HuH-7 (cell line): ENCODE measurements at regions not wholly inside any gene's neighbourhood (a gene's known extent, or its start where the extent isn't known, plus 50 kb on each side); places are given as distances from the start of the nearest gene placed in this dataset.
"Not testable (repeated sequence)": the region's sequence is repeated elsewhere in the genome, so short reads cannot be mapped to it uniquely, and the experiment has no call there.

Experiments used
- DNase-seq: peaks from one replicate; pipeline ENCODE4 v3.0.0; 2011; ENCODE audit warnings: low spot score

DNA sequence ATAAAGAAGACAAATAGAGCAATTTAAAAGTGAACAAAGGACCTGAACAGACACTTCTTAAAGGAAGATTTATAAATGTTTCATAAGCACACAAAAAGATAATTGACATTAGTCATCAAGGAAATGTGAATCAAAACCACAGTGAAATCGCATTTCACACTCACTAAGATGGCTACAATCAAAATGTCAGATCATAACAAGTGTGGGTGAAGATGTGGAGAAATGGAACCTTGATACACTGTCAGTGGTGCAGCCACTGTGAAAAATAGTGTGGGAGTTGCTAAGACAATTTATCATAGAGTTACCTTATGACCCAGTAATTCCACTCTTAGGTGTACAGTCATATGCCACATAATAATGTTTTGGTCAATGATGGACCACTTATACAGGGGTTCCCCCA is 54.5 kb upstream of the HTR4 start:
- DNase-seq: no peak

DNA sequence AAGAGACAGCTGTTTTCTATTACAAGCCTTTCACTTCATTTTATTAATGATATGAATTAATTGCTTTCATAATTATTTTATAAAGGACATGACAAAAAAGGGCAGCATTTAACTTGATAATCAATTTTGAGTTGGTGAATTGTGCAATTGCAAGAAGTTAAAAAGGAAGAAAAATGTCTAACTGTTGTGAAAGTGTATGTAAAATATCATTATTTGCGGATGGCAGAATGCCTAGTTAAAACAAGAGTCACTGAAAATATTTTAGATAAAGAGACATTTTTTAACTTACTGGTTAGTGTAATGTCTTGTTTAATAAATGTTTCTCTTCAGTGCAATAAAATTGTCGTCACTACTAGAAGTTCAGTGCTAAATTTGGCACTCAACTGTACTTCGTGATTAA is 57.6 kb upstream of the HTR4 start:
- no peak for DNase-seq

DNA sequence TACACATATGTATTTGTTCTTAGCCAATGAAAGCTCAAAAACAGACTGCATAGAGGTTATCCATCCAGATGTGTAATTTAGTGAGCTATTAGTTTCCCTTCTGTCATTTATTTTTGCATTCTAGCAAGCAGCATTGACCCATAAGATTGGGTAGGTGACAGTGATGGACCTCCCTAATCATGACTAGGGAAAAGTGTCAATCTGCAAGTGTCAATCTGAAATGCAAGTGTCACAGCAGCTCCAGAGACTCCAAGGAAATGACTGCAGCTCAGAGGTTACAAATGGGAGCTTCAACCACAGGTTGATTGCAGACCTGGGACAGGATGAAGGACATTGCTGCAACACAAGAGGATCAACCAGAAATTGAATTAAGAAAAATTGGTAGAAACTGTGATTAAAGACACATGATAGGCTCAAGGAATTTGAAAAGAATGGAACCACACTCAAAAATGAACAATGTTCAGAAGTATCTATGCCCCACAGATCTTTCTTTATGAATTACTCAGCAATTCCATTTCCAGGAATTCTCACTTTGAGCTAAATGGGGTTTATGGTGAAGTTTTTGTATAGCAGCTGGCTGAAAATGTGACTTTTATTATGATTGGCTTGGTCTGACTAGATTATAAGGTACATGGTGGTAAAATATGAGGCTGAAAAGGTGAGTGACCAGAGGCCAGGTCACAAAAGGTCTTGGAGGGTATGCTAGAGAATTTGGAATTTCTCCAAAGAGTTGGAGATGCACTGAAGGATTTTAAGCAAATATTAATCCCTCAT is 59.6 kb upstream of the HTR4 start:
- DNase-seq: no peak

DNA sequence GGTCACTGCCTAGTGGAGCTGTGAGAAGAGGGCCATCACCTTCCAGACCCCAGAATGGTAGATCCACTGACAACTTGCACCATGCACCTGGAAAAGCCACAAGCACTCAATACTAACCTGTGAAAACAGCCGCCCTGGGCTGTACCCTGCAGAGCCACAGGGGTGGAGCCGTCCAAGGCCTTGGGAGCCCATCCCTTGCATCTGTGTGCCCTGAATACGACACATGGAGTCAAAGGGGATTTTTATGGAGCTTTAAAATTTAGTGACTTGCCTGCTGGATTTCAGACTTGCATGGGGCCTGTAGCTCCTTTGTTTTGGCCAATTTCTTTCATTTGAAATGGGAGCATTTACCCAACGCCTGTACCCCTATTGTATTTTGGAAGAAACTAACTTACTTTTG is 62.4 kb upstream of the HTR4 start:
- no peak for DNase-seq

DNA sequence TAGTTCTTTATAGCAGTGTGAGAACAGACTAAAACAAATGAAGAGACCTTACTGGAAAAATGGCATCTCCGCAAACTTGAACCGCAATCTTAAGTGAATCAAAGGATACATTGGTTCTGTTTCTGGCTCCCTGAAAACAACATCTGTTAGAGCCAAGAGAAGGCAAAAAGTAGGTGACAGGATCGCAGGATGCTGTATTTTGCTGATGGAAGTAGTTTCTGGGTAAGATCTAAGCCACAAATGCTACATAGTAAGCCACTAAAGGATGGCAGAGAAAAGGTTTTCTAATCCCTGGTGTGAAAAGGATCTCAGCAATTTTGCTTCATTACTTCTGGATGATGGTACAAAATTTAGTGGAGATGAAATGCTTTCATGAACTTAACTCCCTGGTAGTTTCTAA is 63.3 kb upstream of the HTR4 start:
- no peak for DNase-seq

DNA sequence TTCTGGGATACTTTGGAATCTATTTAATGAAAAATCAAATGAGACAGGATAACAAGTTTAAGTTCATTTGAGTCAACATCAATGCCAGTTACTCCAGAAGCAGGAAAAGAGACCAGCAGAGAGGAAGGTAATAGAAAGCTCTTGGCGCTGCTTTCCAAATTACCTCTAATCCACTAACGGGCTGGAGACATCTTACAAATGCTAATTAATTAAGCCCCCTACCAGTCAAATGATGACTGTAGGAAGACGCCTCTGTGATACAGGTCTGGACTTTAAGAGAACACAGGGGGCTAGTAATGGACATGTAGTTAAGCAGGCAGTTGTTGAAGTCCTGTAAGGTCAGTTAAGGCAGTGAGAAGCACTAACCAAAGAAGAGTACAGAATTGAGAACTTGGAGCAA is 65.3 kb upstream of the HTR4 start:
- DNase-seq: no peak

DNA sequence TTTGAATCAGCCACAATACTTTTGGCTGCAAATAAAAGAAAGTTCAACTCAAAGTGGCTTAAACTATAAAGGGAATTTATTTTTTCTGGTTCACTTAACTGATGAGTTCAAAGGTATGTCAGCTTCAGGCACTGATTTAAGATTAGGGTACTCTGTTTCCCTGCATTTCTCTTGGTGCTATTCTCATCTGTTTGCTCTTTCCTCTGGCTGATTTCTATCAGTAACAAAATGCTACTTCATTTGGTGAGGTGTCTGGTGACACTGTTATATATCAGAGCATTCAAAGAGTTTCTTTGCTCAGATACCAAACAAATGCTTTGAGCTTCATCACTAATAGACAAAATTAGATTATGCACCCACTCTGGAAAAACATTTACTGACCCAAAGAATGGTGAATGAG is 65.9 kb upstream of the HTR4 start:
- DNase-seq: no peak

DNA sequence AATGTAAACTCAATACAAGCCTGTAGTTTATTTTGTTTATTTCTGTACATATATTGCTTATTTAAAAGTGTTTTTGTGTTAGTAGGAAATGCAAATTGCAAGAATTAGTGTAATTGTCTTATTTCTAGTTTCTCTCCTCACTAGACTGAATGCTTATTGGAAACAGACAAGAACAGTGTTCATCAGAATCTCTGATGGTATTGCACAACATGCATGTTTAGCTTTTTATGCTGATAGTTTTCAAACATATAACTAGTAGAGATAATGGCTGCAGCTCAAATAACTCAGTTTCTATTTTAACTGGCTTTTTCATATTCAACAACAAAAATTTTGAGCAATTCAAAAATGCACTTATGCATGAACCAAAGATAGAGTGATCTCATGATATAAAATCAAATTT is 68.8 kb upstream of the HTR4 start:
- no peak for DNase-seq

DNA sequence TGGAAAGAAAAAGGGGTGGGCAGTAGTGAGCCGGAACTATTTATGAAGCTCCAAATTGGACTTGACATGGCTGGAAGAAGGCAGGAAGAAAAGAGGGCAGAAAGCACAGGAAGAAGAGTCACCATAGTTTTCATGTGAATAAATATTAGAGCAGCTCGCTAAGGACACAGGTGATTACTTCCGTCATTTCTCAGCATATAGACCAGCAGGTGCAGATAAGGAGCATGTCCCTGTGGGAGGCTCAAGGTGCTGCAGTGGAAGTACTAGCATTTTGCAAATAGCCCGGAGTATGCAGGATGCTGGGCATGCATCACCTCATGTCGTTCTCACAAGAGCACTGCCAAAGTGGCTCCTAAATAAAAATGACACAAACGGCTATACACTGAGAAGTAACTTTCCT is 71.3 kb upstream of the HTR4 start:
- DNase-seq: no peak

DNA sequence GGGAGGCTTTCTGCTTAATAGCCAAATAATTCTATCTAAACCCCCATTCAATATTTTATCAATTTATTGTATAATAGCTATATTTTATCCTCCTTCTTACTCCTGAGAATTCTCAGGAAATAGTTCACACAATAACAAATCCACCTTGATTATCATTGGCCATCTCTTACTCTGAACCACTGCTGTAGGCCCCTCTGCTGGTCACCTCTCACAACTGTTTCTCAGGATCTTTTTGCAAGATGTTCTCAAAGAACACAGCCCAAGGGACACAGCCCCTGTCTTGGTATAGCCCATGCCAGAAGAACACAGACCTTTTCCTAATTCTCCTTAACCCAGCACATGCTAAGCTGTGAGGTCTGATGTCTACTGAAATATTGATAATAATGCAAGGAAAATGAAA is 74.9 kb upstream of the HTR4 start:
- DNase-seq: no peak

DNA sequence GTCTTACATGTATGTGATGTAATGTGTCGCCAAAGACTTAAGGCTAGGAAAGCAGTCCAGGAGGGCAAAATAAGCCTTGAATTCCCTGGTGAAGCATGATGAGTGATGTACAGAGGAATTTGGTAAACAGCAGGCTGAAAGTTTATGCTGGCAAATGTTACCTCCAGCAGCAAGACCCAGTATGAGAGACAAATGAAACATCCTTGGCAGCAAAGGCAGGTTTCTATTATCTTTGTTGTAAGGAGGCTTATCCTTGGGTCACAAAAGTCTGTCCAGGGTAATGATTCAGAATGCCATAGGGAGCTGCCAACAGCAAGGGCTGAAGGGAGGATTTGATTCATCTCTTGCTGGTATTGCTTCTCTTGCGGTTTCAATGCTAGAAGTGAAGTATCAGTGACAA is 75.9 kb upstream of the HTR4 start:
- DNase-seq: no peak

DNA sequence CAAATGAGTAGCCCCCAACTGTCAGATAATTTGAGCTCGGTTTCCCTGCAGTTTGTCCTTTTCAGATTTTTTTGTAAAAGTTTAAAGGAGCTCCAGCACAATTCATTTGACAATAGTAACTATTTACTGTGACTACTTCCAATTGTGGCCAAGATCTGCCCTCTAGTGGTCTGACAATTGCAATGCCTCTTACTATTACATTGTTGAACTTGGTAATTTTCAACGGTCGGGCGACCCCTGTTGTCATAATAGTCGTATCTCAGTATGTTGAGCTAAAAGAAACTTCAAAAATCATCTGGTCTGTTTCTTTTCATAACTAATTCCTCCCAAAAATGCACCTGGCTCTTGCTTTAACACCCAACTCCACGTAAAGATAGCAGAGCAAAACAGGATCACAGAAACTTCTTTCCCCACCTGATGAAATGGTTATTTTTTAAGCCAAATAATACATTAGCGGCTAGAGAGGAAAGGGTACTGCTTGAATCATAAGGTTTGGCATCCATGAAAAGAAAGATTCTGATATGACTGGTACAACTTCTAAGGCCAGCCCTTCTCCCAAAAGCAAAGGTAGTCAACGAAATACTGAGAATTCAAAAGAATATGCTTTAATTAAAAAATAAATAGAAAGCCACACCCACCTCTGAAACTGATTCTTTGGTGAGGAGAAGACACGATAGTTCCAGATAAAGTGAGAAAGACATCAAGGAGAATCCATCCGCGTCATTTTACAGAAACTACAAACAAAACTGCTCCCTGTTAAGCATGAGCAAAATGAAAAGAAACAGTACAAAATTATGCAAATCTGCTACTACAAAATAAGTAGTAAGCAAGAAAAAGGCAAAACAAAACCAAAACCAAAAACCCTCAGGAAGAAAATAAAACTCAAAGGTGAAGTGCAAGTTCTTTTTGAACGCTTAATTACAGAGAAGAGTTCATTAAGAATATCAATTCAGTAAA is 76.9 kb upstream of the HTR4 start:
- DNase-seq: peak; percentile 17

DNA sequence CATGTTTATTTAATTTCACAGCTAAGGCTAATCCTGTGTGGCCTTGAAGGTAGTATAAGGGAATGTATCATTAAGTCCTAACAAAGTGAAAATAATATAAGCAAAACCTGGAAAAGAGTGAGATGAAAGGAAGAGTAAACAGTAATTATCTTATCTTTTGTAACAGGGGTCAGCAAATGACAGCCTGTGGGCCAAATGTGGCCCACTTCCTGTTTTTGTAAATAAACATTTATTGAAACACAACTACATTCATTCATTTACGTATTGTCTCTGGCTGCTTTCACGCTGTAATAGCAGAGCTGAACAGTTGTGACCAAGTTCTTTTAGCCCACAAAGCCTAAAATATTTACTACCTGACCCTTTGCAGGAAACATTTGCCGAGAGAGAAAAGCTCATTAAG is 78.4 kb upstream of the HTR4 start:
- DNase-seq: no peak

DNA sequence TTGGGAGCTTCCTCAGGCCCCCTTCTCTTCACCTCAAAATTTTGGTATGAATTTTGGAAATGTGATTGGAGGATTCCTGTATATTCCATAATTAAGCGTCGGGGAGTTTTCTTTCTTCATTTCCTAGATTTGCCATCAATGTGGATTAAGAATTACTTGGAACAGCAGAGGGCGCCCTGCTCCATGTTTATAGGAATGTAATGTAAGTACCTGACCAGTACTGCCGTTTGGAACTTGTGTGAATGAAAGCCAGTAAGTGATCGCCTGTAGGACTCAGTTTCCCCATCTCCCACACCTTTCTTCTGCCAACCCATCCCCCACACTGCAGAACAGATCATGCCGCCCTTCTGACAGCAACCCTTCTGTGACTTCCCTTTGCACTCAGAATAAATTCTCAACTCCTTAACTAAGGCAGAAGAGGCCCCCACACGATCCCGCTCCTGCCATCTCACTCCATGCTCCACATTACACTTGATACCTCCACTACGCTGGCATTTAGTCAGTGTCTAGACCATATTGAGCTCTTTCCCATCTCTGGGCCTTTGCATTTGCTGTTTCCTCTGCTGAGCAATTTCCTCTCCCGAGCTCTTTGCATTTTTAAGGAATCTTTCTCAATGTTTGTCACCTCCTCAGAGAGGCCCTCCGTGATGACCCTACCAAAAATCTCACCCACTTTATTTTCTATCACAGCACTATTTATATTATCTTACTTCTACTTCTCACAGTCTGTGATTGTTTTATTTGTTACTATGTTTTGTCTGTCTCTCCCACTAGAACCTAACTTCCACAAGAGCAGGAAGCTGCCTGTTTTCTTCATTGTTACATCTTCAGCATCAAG is 79.5 kb upstream of the HTR4 start:
- peak; percentile 17 for DNase-seq

DNA sequence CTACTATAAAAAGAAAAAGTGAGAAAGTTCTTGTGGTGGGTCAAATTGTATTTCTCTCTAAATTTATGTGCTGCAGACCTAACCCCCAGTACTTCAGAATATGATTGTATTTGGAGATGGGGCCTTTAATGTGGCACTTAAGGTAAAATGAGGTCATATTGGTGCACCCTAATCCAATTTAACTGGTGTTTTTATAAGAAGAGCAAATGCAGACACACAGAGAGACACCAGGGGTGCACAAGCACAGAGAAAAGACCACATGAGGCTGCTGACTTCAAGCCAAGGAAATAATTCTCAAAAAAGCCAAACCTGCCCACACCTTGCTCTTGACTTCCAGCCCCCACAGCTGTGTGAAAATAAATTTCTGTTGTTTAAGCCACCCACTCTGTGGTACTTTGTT is 80.2 kb upstream of the HTR4 start:
- no peak for DNase-seq

DNA sequence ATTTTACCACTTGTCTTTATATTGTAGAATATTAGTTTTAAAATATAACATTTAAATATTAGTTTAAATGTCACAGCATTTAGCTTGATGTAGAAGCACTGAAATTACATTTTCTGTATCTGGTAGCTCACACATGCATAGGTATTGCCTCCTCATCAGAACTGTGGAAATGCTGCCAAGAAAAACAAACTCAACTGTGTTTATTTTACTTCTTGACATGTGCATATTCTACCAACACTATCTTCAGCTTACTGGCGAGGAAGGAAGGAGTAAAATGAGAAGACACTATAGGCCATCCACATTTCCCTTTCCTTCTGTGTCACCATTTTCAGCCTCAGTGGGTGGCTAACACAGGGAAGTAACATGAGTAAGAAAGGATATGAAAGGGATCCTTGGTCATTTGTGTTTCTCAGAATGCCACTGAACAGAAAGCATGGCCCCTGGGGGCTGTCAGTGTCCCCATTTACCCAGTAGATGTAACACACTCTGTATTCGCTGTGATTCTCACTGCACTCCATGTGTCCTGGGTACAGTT is 81.0 kb upstream of the HTR4 start:
- DNase-seq: no peak

DNA sequence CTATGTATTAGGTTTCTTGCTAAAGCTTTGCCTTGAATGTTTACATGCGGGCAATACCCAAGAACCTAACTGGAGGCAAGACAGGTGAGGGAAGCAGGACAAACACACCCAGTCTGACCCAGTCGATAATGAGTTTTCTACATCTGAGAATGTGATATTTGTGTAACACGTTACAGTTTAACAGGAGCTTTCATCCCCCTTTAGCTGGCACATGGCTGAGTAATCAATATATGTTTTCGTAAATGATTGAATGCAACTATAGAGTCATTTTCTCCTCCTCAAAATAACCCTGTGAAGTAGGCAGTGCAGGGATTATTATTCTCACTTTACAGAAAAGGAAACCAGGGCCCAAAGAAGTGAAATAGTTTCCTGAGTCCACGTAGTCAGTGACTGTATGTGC is 84.7 kb upstream of the HTR4 start:
- no peak for DNase-seq

DNA sequence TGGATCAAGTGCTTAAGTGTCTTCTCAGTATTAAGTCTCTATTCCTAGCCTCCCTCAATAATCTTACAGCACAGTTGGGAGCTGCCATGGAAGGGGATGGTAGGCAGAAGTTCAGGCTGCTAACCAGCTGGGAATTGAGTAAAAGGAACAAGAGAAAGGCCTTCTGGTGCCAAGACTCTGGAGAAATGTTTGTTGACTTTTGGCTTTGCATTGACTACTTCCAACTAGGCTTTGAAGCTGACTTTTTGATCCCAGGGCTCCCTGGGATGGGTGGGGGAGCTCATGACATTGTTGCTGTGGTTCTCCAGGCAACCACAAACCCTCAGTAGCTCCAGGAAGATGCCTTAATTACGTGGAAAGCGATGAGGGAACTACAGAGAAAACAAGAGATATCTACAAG is 85.2 kb upstream of the HTR4 start:
- DNase-seq: no peak

DNA sequence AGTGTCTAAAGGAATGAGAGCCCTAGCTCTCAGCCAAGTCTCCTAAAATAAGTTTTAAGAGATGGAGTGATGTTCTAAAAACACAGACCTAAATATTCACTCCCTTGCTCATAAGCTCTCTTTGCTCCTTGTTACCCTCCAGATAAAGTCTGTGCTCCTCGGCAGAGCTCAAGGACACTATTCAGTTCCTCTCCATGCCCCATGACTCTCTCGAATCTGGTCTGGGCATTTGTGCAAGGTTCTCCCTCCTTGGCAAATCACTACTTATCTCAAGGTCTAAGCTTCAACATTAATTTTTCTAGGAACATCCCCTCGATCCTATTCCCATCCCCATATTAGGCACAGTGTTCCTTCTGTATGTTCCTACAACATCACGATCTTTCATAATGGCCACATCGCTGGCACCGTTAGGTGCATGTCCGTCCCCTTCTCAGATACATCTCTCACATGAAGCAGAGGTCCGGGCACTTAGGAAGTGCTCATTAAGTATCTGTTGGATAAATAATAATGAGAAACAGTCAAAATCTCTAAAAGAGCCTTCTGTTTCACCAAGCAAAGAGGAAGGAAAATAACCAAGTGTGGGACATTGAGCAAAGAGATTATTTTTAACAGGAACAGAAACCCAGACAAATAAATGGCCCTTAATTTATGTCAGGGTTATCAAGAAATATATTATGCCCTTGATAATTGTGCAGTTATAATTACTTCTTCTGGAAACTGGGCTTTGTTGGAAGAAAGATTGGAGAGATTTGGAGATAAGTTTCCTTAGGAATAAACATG is 85.9 kb upstream of the HTR4 start:
- no peak for DNase-seq

DNA sequence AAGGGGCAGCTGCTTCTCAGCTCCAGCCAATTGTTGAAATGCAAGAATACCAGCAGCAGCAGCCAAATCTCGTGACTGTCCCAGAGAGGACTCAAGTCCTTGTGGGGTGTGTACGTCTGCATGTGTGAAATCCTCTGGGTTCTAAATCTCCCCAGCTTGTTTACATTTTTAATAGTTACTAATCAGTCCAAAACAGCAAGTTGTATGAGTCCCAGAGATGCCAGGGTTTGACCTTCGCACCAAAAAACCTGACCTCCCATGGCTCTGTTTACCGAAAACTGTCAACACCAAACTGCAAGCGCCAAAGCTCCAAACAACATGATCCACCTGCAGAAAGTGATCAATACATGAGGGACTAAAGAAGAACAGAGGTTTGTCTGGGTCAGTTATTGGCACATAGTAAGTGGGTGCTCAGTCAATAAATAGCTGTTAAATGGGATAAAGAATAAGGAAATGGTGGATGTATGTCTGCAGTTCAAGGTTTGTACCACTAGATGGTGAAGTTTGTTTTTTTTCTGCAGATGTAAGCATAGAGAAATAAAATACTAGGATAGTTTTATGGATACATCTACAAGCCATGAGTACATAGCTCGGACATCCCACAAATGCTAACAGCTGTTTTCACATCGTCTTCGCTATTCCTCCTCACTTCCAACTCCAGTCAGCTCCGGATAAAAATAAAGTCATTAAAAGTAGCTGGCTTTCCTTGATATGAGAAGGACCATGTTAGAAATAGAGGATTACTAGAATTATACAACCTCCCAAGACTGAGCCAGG is 85.3 kb upstream of the ADRB2 start:
- DNase-seq: peak; percentile 5

DNA sequence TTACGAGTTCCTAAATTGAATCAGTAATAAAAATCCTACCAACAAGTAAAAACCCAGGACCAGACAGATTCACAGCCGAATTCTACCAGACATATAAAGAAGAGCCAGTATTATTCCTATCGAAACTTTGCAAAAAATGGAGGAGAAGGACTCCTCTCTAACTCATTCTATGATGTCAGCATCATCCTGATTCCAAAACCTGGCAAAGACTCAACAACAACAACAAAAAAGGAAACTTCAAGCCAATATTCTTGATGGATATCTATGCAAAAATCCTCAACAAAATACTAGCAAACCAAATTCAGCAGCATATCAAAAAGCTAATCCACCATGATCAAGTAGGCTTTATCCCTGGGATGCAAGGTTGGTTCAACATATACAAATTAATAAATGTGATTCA is 84.6 kb upstream of the ADRB2 start:
- not testable (repeated sequence) for DNase-seq
